ENCODE measurements at regions not wholly inside any gene's neighbourhood (a gene's known extent, or its start where the extent isn't known, plus 50 kb on each side); places are given as distances from the start of the nearest gene placed in this dataset.

DNA sequence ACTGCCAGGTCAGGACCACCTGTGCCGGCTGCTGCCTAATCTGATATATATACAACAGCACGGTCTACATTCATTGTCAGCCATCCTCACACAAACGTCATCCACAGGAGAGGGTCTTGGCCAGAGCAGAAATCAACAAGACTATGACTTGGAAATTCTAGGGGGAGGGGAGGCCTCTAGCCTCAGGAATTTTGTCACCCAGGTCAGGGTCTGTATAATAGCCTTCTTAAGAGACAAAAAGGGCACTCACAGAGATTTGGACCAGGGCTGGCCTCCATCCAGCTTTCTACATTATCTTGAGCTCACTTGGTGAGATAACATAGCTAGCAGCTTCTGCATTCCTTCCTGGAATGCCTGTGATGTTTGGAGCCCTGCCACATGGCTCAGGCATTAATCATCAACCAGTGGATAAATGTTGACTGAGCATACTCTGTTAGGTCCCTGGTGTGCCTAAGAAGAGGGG lies 50.4 kb upstream of the CTIF start:
- DNase-seq (ENCODE audit: low read depth in 2 of 2), result peak; percentile 72 to 92

DNA sequence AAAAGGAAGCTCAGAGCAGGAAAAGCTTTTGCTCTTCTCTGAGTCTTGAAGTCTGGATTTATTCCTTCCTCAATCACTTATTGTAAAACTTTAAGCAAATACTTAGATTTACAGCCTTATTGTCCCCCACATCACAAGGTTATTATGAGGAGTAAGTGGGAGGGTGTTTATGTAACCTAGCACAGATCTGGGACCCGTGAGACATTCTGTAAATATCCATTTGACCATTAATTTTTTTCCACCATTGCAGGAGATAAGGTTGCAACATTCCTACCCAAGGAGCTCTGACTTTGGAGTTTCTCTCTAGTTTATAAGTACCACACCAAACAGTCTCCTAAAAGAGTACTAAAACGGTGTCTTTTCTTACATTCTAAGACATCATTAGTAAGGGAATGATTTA lies 52.1 kb upstream of the CTIF start:
- DNase-seq (ENCODE audit: low read depth in 2 of 2), result no peak

DNA sequence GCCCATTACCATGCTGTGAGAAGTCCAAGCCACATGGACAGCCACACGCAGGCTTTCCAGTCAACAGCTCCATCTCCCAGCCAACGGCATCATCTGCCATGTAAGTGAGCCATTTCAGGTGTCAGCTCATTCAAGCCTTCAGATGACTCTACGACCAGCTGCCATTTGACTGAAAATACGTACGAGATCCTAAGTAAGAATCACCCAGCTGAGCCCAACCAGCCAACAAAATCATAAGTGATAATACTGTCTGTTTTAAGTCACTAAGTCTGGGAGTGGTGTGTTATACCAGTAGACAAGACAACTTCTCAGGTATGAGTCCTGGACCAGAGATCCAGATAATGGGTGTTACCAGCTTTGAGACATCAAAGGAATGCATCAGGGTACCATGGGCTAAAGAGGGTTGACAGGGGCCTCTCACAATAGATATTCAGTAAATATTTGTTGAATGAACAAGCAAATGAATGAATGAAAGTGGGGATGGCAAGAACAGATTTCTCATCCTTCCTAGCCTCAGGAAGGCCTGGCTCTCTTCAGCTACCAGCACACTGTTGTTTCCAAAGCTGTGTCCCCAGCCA lies 52.9 kb upstream of the CTIF start:
- no peak for DNase-seq (ENCODE audit: low read depth in 2 of 2)

DNA sequence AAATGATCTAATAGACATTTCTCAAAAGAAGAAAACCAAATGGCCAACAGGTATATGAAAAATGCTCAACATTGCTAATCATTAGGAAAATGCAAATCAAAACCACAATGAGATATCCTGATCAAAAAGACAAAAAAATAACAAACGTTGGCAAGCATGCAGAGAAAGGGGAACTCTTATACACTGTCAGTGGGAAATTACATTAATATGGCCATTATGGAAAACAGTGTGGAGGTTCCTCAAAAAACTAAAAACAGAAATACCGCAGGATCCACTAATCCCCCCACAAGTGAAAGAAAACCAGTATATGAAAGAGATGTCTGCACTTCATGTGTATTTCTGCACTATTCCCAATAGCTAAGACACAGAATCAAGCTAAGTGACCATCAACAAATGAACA lies 57.7 kb upstream of the CTIF start:
- DNase-seq (ENCODE audit: low read depth in 2 of 2), result no peak

DNA sequence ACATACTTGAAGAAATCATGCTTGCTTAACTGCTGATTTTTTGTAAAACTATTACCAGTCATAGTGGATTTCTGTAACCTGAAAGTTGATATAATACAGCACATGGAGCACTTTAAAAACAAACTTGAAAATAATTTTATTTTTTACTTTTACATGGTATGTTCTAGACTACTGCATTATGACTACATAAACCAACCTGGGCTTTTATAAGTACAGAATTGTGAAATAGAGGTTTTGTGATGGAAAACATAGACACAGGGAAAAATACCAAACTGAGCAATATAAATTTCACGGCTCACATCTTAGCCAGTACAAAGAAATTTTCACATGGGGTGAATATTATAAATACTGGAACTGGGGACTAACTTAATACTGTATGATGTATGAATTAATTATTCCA lies 59.3 kb upstream of the CTIF start:
- no peak for DNase-seq (ENCODE audit: low read depth in 2 of 2)

DNA sequence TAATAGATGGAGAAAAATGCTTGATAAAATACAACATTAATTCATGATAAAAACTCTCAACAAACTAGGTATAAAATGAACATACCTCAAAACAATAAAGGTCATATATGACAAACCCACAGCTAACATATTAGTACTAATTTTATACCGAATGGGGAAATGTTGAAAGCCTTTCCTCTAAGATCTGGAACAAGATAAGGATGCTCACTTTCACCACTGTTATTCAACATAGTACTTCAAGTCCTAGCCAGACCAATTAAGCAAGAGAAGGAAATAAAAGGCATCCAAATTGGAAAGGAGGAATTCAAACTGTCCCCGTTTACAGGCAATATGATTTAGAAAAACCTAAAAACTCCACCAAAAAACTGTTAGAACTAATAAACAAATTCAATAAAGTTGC lies 61.5 kb upstream of the CTIF start:
- DNase-seq (ENCODE audit: low read depth in 2 of 2), result no peak

DNA sequence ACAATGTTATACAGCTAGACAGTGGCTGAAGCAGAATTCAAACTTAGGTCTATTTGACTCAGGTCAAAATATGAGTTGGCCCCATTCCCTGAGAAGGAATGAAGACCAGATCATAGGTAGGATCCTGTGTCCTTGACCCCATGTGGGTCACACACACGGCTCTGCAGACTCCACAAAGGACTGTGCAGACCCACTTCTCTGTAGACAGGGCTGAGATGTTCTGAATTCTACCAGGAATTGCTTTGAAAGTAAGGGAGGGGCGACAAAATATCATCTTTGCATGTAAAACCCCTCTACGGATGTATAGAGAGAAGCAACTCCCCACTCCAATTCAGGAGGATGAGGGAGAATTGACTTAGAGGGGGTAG lies 62.3 kb upstream of the CTIF start:
- DNase-seq (ENCODE audit: low read depth in 2 of 2), result no peak

DNA sequence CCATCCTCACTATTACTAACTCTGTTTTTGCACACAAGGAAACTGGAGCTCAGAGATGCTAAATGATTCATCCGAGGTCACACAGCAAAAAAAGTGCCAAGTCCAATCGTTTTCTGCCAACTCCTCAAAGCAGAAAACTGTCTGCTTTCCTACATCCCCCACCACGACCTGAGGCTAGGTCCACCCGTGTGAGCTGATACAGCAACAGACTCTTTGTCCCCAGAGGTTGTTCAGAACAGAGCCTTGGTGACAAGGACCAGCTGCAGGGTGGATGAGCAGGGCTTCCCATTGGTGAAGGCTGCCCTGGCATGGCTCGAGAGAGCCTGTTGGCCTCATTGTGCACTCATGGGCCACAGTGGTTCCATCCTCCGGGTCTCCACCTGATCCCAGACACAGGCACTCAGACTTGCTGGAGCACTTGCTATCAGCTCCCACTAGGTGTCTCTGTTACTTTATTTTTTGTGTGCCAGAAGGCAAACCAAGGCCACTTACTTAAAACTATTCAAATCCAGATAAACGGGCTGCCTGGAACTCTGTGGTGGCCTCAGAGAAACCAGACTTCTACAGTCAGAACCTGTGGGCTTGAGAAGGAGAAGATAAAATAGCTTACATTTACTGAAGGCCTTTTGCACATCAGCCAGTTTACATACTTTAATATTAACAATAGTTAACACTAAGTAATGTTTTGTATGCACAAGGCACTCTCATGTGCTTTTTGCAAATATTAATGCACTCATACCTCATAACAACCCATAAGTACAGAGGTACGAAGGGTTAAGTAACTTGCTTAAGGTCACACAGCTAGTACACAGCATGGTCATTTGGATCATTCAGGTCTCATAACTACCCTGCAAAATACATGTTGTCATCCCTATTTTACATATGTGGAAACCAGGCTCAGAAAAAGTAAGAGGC lies 62.9 kb upstream of the CTIF start:
- DNase-seq (ENCODE audit: low read depth in 2 of 2), result peak; percentile 70 to 77

DNA sequence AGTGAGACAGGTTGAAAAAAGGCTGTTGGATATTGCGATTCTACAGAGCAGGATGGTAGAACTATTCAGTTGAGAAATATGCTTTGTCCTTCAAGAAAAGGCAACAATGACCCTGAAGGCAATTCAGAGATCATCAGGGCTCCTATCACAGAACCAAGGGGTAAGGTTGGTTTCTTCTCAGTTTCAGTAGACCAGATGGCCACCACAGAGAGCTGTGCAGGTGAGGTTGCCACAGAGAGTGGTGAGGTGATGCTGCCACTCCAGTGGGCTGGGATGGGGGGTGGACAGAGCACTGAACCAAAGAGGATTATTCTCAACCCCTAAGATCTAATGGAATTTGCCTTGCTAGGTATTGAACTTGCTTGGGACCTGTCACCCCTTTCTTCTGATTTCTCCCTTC lies 64.6 kb upstream of the ZBTB7C start:
- DNase-seq (ENCODE audit: low read depth in 2 of 2), result no peak

DNA sequence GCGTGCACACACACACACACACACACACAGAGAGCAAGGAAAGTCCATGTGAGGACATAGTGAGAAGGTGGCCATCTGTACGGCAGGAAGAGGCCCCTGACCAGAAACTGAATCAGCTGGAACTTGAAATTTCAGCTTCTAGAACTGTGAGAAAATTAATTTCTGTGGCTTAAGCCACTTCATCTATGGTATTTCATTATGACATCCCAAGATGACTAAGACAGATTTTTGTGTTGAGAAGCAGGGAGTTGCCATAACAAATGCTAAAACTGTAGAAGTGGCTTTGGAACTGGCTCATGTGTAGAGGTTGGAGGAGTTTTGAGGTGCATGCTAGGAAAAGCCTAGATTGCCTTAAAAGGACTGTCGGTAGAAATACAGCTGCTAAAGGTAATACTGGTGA lies 63.4 kb upstream of the ZBTB7C start:
- no peak for DNase-seq (ENCODE audit: low read depth in 2 of 2)

DNA sequence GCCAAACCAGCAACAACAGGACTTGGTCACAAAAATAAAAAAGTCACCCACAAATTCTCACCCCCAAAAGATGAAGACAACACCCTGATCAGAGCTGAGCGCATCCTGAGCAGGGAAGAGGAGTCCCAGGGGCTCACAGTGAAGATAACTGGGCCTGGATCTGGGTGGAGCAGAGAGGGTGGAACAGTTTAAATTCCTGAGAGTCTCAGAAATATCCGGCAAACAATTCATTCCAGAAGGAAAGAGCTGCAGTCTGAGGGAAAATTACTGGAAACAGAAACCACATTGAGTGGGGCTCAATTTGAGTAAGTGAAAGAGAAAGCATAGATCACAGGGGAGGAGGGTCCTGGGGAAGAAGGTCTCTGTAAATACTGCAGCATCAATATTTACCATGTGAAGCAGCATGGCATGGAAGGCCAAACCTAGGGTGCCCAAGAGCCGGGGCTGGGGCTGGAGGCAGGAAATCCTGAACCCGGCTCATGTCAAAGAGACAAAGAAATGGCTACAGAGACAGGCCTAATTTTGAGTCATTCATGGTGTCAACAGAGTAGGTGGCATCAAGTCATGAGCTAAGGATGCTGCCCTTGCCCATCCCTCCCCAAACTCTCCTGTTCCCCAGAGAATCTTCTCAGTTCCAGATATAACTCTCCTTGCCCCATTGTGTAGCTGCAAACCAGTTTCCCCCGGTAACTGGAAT lies 61.4 kb upstream of the ZBTB7C start:
- no peak for DNase-seq (ENCODE audit: low read depth in 2 of 2)

DNA sequence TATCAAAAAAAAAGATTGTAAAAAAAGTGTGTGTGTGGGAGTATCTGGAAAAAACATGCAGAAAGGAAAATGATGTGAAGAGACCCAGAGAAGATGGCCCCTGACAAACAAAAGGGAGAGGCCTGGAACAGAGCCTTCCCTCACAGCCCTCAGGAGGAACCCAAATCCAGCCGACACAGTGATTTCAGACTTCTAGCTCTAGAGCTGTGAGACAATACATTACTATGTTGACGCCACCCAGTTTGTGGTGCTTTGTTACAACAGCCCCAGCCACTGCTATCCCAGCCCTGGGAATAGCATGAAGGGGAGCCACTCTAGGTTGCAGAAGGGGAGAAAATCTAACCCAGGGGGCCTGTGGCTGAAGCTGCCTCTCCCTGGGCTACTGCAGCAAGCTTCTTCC lies 59.0 kb upstream of the ZBTB7C start:
- DNase-seq (ENCODE audit: low read depth in 2 of 2), result no peak

DNA sequence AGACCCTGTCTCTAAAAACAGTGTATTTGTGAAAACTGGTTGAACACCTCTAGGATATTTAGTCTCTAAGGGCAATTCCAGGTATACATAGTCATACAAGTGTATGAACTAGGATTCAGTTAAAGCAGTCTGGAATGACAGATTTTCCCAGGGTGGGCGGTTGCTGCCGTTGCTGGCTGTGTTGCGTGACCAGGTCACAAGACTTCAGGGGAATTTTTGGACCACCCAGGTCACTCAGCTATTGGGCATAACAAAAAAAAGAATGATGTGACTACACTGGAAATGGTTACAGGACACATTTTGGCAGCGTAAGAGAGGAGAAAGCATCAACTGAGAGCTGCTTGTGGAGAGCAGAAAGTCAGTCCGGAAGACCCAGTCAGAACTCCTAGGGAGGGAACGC lies 58.0 kb upstream of the ZBTB7C start:
- DNase-seq (ENCODE audit: low read depth in 2 of 2), result no peak

DNA sequence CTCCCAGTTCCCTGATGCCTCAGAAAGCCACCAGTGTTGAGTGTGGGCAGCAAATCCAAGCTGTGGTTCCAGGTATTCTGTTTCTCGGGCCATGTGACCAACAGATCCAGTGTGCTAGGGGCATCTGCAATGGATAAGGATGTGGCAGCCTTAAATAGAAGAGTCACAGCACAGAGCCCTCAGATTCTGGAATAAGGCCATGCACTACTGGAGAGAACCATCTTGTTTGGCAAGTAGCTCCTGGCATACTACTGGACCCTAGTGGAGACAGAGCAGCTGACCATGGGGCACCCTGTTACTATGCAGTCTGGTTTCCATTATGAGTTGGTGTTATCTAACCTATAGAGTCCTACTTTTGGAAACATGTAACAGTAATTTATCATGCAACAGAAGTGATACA lies 53.3 kb upstream of the ZBTB7C start:
- DNase-seq (ENCODE audit: low read depth in 2 of 2), result no peak

DNA sequence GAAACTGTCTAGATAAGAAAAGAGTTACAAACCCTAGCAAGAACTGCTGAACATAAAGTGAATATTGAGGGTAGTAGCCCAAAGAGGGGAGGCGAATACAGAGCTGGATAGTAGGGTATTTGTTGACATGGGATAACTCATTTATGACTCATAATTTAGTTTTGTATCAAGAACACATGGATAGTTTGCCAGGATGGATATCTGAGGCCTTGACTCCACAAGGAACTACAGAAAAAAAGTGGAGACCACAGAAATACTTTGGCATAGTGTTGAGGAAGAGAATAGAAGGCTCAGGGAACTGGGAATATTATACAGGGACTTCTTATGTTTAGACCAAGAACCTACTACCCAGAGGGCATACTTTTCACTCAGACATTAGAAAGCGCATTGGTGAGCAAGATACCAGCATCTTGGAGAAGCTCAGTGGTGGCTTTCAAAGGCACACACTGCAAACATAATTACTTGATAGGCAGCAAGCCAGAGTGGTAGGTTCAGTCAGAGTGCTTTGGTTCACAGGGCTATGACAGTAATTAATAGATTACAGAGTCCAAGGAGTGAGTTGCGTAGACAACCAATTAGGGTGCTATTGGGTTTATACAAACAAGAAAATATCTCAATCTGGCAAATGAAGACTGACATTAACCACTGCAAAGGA lies 51.9 kb upstream of the ZBTB7C start:
- DNase-seq (ENCODE audit: low read depth in 2 of 2), result no peak

DNA sequence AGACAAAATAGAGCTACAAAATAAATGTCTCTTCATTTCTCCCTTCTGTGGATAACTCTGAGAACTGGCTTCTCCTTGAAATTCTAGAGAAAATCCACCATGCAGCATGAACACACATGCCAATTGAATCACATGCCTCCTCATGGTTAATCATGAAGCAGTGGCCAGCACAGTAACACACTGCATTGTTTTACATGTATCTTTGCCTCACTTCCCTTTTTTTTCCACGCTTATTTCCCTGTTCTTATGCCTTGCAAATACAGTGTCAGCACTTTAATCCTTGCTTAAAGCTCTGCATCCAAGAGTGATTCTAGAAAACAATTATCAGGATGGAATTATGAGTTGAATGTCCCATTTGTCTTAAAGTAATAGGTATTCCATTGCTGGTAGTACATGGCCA lies 50.3 kb upstream of the ZBTB7C start:
- no peak for DNase-seq (ENCODE audit: low read depth in 2 of 2)

DNA sequence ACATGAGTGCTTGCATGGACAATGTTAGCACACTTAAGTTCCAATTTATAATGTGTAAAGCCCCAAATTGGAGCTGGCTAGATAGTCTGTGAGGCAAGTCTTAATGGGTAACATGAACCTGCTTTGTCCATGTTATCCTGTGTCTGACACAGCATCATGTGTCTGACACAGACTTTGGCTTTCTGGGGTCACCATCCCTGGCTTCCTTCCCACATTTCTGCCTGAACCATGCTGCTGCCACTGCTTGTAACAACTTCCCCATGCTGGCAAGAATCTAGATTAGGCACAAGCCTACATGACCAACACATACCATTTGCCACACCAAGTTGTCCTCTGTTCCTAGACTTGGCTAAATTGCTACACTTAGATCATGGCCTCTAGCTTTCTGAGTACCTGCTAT lies 49.8 kb upstream of the ZBTB7C start:
- DNase-seq (ENCODE audit: low read depth in 2 of 2), result no peak
